ENCODE measurements at regions not wholly inside any gene's neighbourhood (a gene's known extent, or its start where the extent isn't known, plus 50 kb on each side); places are given as distances from the start of the nearest gene placed in this dataset.

DNA sequence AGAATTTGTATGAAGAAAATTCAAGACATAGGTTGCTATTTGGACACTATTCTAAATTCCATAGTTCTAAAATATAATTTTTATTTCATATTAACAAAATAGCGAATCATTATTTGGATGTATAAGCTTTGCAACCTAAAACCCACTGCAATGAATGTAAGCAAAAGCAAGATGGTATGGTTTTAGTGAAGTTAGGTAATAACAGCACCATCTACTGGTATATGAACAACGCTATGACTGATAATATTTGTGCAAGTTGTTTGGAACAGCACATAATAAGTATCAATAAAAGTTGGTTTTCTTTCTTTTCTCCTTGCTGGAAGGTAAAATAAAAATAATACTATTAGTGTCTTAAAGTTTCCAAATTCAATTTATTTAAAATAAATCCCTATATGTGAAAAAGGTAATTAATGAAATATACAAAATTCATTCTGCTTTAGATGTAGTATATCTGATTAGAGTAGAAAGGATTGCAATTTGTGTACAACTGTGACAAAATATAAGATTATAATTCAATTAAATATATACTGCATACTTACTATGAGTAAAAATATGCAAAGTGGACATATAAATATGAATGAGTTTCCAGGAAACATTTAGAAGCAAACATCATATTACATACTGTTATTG, 79.0 kb upstream of the LSM8 start:
- no peaks in the 10 kb centered on the region for H3K4me1 ChIP-seq (ENCODE audit: insufficient read depth, low read length)
- no peaks in the 10 kb centered on the region for H3K27me3 ChIP-seq (ENCODE audit: insufficient read depth, low read length)
- no peak overlapping the region for H3K4me3 ChIP-seq (ENCODE audit: low read length)
- no peaks in the 10 kb centered on the region for H3K9me3 ChIP-seq (ENCODE audit: insufficient read depth, low read depth, low read length)
- no peak overlapping the region for H3K27ac ChIP-seq (ENCODE audit: low read length)
- no peak overlapping the region for H3K9ac ChIP-seq (ENCODE audit: low read depth, low read length)
- no peaks in the 10 kb centered on the region for H3K36me3 ChIP-seq (ENCODE audit: insufficient read depth, low read depth, low read length)

DNA sequence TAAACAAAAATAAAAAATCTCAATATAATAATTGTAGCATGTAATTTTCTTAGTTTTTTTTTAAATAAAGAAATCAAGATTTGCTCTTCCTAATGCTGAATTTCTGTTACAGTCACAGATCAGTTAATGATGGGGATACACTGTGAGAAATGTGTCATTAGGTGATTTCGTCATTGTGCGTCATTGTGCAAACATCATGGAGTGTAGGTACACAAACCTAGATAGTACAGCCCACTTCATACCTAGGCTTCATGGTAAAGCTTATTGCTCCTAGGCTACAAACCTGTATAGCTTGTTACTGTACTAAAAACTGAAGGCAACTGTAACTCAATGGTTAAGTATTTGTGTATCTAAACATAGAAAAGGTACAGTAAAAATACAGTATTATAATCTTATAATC, 74.4 kb upstream of the LSM8 start:
- Histone ChIP-seq H3K27ac (ENCODE audit: low read length) (no peak overlapping the region), H3K9me3 (ENCODE audit: insufficient read depth, low read depth, low read length) (peaks cover 9% of the 10 kb centered on the region), H3K4me1 (ENCODE audit: insufficient read depth, low read length) (no peaks in the 10 kb centered on the region), H3K27me3 (ENCODE audit: insufficient read depth, low read length) (no peaks in the 10 kb centered on the region), H3K4me3 (ENCODE audit: low read length) (no peak overlapping the region), H3K9ac (ENCODE audit: low read depth, low read length) (no peak overlapping the region), H3K36me3 (ENCODE audit: insufficient read depth, low read depth, low read length) (no peaks in the 10 kb centered on the region)

DNA sequence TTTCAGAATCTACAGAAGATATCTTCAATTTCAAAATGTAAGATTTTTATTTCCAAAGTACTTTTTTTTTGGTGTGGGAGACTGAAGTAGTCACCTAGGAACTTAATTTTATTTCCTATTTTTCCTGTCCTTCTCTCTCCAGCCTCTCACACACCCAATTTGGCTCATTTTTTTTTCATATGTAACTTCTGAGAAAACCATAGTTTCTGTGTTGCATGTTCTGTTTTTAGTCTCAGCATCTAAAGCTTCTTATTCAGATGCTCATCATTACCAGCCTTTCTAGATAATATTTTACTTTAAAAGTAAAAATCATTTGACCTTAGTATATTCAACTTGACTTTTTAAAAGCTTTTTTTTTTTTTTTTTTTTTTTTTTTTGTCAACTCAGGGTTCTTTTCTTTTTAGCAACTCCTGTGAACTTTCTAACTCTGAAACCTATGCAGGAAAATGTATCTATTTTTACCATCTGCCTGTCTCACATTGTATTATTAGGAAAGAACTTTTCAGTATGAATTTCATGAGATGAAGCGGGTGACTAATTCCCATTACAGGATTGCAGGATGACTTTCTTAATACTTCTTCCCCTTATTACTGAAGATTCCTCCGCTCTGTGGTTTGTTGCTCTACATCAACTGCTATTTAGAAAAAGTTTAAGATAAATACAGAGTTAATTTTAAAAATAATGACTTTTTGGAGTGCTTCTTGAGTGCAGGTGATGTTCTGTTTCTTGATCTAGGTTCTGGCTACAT, 73.6 kb upstream of the LSM8 start:
- Histone ChIP-seq H3K9me3 (ENCODE audit: insufficient read depth, low read depth, low read length) (peaks cover 17% of the 10 kb centered on the region), H3K9ac (ENCODE audit: low read depth, low read length) (no peak overlapping the region), H3K27ac (ENCODE audit: low read length) (no peak overlapping the region), H3K4me3 (ENCODE audit: low read length) (no peak overlapping the region), H3K36me3 (ENCODE audit: insufficient read depth, low read depth, low read length) (no peaks in the 10 kb centered on the region), H3K27me3 (ENCODE audit: insufficient read depth, low read length) (no peaks in the 10 kb centered on the region), H3K4me1 (ENCODE audit: insufficient read depth, low read length) (no peaks in the 10 kb centered on the region)

DNA sequence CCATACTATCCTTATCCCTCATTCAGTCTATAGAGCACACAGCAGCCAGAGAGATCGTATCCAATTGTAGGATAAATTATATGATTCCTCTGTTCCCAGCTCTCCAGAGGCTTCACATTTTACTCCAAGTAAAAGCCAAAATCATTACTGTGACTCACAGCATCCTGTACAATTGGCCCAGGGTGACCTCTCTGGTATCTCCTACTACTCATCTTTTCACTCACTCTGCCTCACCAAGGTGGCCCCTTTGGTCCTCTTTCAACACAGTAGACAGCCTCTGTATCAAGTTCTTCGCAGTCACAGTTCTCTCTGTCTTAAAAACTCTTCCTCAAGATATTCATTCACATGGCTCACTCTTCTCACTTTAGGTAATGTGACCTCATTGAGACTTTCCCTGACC, 72.6 kb upstream of the LSM8 start:
- Histone ChIP-seq H3K9me3 (ENCODE audit: insufficient read depth, low read depth, low read length) (peaks cover 19% of the 10 kb centered on the region), H3K4me3 (ENCODE audit: low read length) (no peak overlapping the region), H3K9ac (ENCODE audit: low read depth, low read length) (no peak overlapping the region), H3K4me1 (ENCODE audit: insufficient read depth, low read length) (no peaks in the 10 kb centered on the region), H3K36me3 (ENCODE audit: insufficient read depth, low read depth, low read length) (no peaks in the 10 kb centered on the region), H3K27ac (ENCODE audit: low read length) (no peak overlapping the region), H3K27me3 (ENCODE audit: insufficient read depth, low read length) (no peaks in the 10 kb centered on the region)

DNA sequence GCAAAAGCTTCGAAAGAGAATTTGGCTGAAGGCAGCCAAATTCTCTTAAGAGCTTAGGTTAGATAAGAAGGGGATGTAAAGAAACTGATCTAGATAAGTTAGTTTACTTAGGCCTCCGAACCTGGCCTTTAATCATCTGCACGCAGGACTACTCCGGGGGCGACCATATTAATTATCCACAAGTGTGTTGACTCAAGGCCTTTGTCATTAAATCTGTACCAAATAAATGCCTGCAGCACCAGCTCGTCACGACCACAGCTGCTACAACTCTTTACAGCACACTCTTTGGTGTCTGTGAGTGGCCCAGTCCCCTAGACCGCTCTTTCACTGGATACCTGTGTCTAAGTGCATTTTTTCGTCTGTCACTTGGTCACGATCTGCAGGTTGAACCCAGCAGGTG, 69.8 kb upstream of the LSM8 start:
- Histone ChIP-seq H3K27ac (ENCODE audit: low read length) (no peak overlapping the region), H3K27me3 (ENCODE audit: insufficient read depth, low read length) (no peaks in the 10 kb centered on the region), H3K9me3 (ENCODE audit: insufficient read depth, low read depth, low read length) (peaks cover 19% of the 10 kb centered on the region), H3K4me3 (ENCODE audit: low read length) (no peak overlapping the region), H3K4me1 (ENCODE audit: insufficient read depth, low read length) (no peaks in the 10 kb centered on the region), H3K36me3 (ENCODE audit: insufficient read depth, low read depth, low read length) (no peaks in the 10 kb centered on the region), H3K9ac (ENCODE audit: low read depth, low read length) (no peak overlapping the region)

DNA sequence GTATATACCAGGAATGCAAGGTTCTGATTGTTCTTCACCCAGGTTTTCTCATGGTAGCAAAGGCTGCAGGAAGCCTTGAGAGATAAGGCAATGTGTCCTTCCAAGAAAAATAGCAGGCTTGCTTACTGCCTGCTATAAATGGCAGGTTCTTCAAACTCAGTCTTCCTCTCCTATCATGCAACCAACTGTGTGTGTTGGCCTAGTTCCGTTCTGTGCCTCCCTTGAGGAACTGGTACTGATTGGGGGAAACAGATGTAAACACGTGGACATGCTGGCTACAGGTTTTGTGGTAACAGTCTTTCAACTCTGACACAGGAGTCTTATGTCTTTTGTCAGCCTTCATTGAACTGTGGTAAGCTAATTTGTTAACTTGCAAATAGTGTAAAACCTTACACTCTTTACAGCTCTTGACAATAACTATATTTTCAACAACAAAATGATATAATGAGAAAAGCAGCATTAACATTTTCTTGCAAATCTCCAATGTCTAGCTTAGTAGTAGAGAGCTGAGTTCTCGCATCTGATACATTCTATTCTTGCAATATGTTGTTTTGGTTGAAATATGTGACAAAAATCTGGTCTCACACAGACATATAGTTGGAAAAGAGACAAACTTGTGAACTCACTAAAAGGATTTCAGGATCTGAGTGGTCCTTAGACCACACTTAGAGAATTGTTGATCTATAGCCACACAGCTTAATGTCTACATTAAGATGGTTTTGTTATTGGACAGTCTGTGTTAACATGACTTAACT, 54.7 kb upstream of the LSM8 start:
- H3K4me3 ChIP-seq (ENCODE audit: low read length), result no peak overlapping the region
- H3K4me1 ChIP-seq (ENCODE audit: insufficient read depth, low read length), result no peaks in the 10 kb centered on the region
- H3K9me3 ChIP-seq (ENCODE audit: insufficient read depth, low read depth, low read length), result peaks cover 4% of the 10 kb centered on the region; the same call in 1 of the 2 replicates
- no peak overlapping the region for H3K9ac ChIP-seq (ENCODE audit: low read depth, low read length)
- H3K27me3 ChIP-seq (ENCODE audit: insufficient read depth, low read length), result no peaks in the 10 kb centered on the region
- H3K27ac ChIP-seq (ENCODE audit: low read length), result no peak overlapping the region
- no peaks in the 10 kb centered on the region for H3K36me3 ChIP-seq (ENCODE audit: insufficient read depth, low read depth, low read length)

DNA sequence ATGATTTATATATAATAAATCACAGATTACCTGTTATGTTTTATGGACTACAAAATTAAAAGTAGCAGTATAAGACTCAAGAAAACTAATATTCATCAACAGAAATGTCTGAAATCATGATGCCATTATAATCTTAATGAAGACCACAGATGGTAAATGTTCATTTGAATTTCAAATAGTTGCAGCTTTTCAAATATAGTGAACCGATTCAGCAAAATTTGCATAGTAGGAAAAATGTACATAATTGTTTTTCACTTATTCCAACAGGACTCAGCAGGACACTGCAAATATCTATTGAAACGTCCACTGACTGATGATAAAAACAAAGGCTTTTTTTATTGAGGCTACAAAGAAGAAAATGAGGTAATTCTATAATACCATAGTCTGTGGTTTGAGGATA, 51.2 kb upstream of the LSM8 start:
- Histone ChIP-seq H3K9ac (ENCODE audit: low read depth, low read length) (no peak overlapping the region), H3K4me3 (ENCODE audit: low read length) (no peak overlapping the region), H3K36me3 (ENCODE audit: insufficient read depth, low read depth, low read length) (no peaks in the 10 kb centered on the region)

More for the DNA sequence above, 51.2 kb upstream of the LSM8 start:
- Histone ChIP-seq H3K27me3 (ENCODE audit: insufficient read depth, low read length) (no peaks in the 10 kb centered on the region), H3K4me1 (ENCODE audit: insufficient read depth, low read length) (no peaks in the 10 kb centered on the region), H3K27ac (ENCODE audit: low read length) (no peak overlapping the region), H3K9me3 (ENCODE audit: insufficient read depth, low read depth, low read length) (peaks cover 15% of the 10 kb centered on the region)

Data from iPS-20b (cell line).